Trophoblast cell (in vitro differentiated cells and primary cell): ENCODE measurements at regions not wholly inside any gene's neighbourhood (a gene's known extent, or its start where the extent isn't known, plus 50 kb on each side); places are given as distances from the start of the nearest gene placed in this dataset.

Experiments used
- DNase-seq, 2 donors: peaks; one replicate each; pipeline ENCODE4 v3.0.0-alpha.2; 2016
- H2AFZ ChIP-seq: 2 replicates; pipeline ENCODE4 v1.6.1; 2013; ENCODE audit warnings: low read length, moderate library complexity, mild to moderate bottlenecking; ENCODE audit not compliant: insufficient read depth, poor library complexity
- H2AK5ac ChIP-seq: 2 replicates; pipeline ENCODE4 v1.6.1; 2013; ENCODE audit warnings: mild to moderate bottlenecking, low read length
- H2BK120ac ChIP-seq: 2 replicates; pipeline ENCODE4 v1.6.1; 2013; ENCODE audit warnings: low read length, mild to moderate bottlenecking, moderate library complexity; ENCODE audit not compliant: insufficient read depth, poor library complexity
- H2BK12ac ChIP-seq: 2 replicates; pipeline ENCODE4 v1.6.1; 2013; ENCODE audit warnings: mild to moderate bottlenecking, low read length, moderate library complexity
- H2BK5ac ChIP-seq: 2 replicates; pipeline ENCODE4 v1.6.1; 2013; ENCODE audit warnings: low read length, low read depth, moderate library complexity, mild to moderate bottlenecking; ENCODE audit not compliant: poor library complexity
- H3K14ac ChIP-seq: 2 replicates; pipeline ENCODE4 v1.6.1; 2013; ENCODE audit warnings: mild to moderate bottlenecking, low read length
- H3K18ac ChIP-seq: 2 replicates; pipeline ENCODE4 v1.6.1; 2013; ENCODE audit warnings: mild to moderate bottlenecking, low read length
- H3K23ac ChIP-seq: 2 replicates; pipeline ENCODE4 v1.6.1; 2013; ENCODE audit warnings: low read length
- H3K27ac ChIP-seq: 2 replicates; pipeline ENCODE4 v1.5.1; 2013; ENCODE audit warnings: low read depth, mild to moderate bottlenecking, inconsistent platforms, low read length, moderate library complexity
- H3K27me3 ChIP-seq: 2 replicates; pipeline ENCODE4 v1.6.1; 2013; ENCODE audit warnings: inconsistent platforms, mild to moderate bottlenecking, low read length, moderate library complexity; ENCODE audit not compliant: insufficient read depth
- H3K36me3 ChIP-seq, 2 experiments: 1 replicate in 1 of 2; 2 replicates in 1 of 2; pipeline ENCODE4 v1.6.1; 2013; ENCODE audit warnings: low read length in 2 of 2, mild to moderate bottlenecking in 2 of 2, moderate library complexity in 1 of 2; ENCODE audit not compliant: insufficient read depth in 2 of 2, control insufficient read depth in 1 of 2
- H3K4ac ChIP-seq: 2 replicates; pipeline ENCODE4 v1.6.1; 2013; ENCODE audit warnings: low read depth, mild to moderate bottlenecking, low read length, moderate library complexity
- H3K4me1 ChIP-seq, 2 experiments: 1 replicate in 1 of 2; 2 replicates in 1 of 2; pipeline ENCODE4 v1.6.1; 2013; ENCODE audit warnings: low read length in 2 of 2, mild to moderate bottlenecking in 2 of 2, moderate library complexity in 1 of 2; ENCODE audit not compliant: insufficient read depth in 2 of 2, control insufficient read depth in 1 of 2
- H3K4me2 ChIP-seq: 2 replicates; pipeline ENCODE4 v1.6.1; 2013; ENCODE audit warnings: inconsistent platforms, mild to moderate bottlenecking, low read length, moderate library complexity
- H3K4me3 ChIP-seq: 2 replicates; pipeline ENCODE4 v1.5.1; 2013; ENCODE audit warnings: mild to moderate bottlenecking, low read depth, low read length, inconsistent platforms
- H3K79me1 ChIP-seq: one replicate; pipeline ENCODE4 v1.6.1; 2013; ENCODE audit warnings: low read length
- H3K79me2 ChIP-seq: 2 replicates; pipeline ENCODE4 v1.6.1; 2013; ENCODE audit warnings: low read length, mild to moderate bottlenecking; ENCODE audit not compliant: control insufficient read depth, insufficient read depth, poor library complexity
- H3K9ac ChIP-seq: 2 replicates; pipeline ENCODE4 v1.6.1; 2013; ENCODE audit warnings: mild to moderate bottlenecking, low read length
- H3K9me3 ChIP-seq: 2 replicates; pipeline ENCODE4 v1.6.1; 2013; ENCODE audit warnings: low read depth, mild to moderate bottlenecking, control low read depth, inconsistent platforms, low read length; ENCODE audit not compliant: insufficient read depth
- H4K12ac ChIP-seq: 2 replicates; pipeline ENCODE4 v1.6.1; 2013; ENCODE audit warnings: low read depth, mild to moderate bottlenecking, low read length, moderate library complexity
- H4K8ac ChIP-seq: 2 replicates; pipeline ENCODE4 v1.6.1; 2013; ENCODE audit warnings: low read depth, mild to moderate bottlenecking, low read length, moderate library complexity
- H4K91ac ChIP-seq: one replicate; pipeline ENCODE4 v1.6.1; 2013; ENCODE audit warnings: low read depth, mild to moderate bottlenecking, low read length, moderate library complexity
- WGBS: extraction: QIAGEN DNeasy Blood & Tissue Kit; methylation state at CpG from one replicate; pipeline ENCODE4 v1.1.7; 2013; ENCODE audit warnings: missing lambda C conversion rate; ENCODE audit not compliant: insufficient read length, insufficient coverage; ENCODE audit errors: extremely low coverage; 5-methylcytosine and 5-hydroxymethylcytosine counted together

- no peak overlapping the region for H2BK12ac ChIP-seq
These were observed 169.7 kb downstream of the NXPE2 start for GRCh38 chr11:114848027-114848426.

GRCh38 chr11:114857281-114857680, 179.0 kb downstream of the NXPE2 start:
- Histone ChIP-seq H4K12ac (no peak overlapping the region), H4K91ac (no peak overlapping the region), H3K4ac (no peak overlapping the region), H3K4me2 (no peak overlapping the region), H3K27ac (no peak overlapping the region), H3K9me3 (no peaks in the 10 kb centered on the region), H3K4me3 (no peak overlapping the region), H3K9ac (no peak overlapping the region), H2BK12ac (no peak overlapping the region), H3K27me3 (no peaks in the 10 kb centered on the region), H3K18ac (no peak overlapping the region), H3K36me3 (no peaks in the 10 kb centered on the region), H3K23ac (no peak overlapping the region), H3K14ac (no peak overlapping the region), H2BK120ac (no peak overlapping the region), H4K8ac (no peak overlapping the region), H3K79me1 (no peaks in the 10 kb centered on the region), H3K4me1 (no peaks in the 10 kb centered on the region), H2AK5ac (no peak overlapping the region), H3K79me2 (no peaks in the 10 kb centered on the region), H2AFZ (no peak overlapping the region), H2BK5ac (no peak overlapping the region)
- DNase-seq = no peak
- whole genome bisulfite sequencing = no CpG with 5 or more reads among the region's 4 CpGs

More at GRCh38 chr11:114848027-114848426, 169.7 kb downstream of the NXPE2 start:
- Histone ChIP-seq H2AK5ac (no peak overlapping the region), H4K12ac (no peak overlapping the region), H3K4me3 (no peak overlapping the region), H3K79me2 (no peaks in the 10 kb centered on the region), H3K27ac (no peak overlapping the region), H3K79me1 (no peaks in the 10 kb centered on the region), H3K36me3 (no peaks in the 10 kb centered on the region), H2BK120ac (no peak overlapping the region), H4K91ac (no peak overlapping the region), H3K27me3 (no peaks in the 10 kb centered on the region), H2BK5ac (no peak overlapping the region), H4K8ac (no peak overlapping the region), H3K4me2 (no peak overlapping the region), H3K23ac (no peak overlapping the region), H2AFZ (no peak overlapping the region), H3K4ac (no peak overlapping the region), H3K9me3 (no peaks in the 10 kb centered on the region), H3K14ac (no peak overlapping the region), H3K18ac (no peak overlapping the region), H3K9ac (no peak overlapping the region), H3K4me1 (no peaks in the 10 kb centered on the region)
- no peak for DNase-seq
- no CpG with 5 or more reads among the region's 6 CpGs for WGBS

DNA sequence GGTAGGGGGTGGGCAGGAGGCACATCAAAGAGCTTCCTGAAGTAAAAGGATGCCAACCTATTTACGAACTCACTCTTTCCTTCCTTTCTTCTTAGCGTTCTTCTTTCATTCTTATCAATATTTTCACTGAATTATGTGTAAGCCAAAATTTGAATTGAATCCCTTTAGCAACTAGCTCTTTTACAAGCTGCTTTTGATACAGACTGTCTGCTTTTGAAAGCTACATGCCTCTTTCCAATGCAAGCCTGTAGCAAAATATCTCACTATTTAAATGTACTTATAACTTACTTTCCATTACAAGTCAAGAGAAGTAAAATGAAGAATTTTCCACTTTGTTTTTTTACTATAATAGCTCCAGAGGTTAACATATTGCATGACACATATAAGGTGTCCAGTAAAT, 186.6 kb downstream of the NXPE2 start:
- Histone ChIP-seq H3K4ac (no peak overlapping the region), H3K4me2 (no peak overlapping the region), H4K91ac (no peak overlapping the region), H2BK12ac (no peak overlapping the region), H2BK120ac (no peak overlapping the region), H2AK5ac (no peak overlapping the region), H3K79me2 (no peaks in the 10 kb centered on the region), H3K27ac (no peak overlapping the region), H3K36me3 (no peaks in the 10 kb centered on the region), H4K12ac (no peak overlapping the region), H3K18ac (no peak overlapping the region), H3K9me3 (no peaks in the 10 kb centered on the region), H3K79me1 (no peaks in the 10 kb centered on the region), H3K23ac (no peak overlapping the region), H2BK5ac (no peak overlapping the region), H3K9ac (no peak overlapping the region), H3K27me3 (no peaks in the 10 kb centered on the region), H4K8ac (no peak overlapping the region), H2AFZ (no peak overlapping the region), H3K4me3 (no peak overlapping the region), H3K14ac (no peak overlapping the region), H3K4me1 (no peaks in the 10 kb centered on the region)
- DNase-seq = no peak
- WGBS = no CpG with 5 or more reads among the region's 2 CpGs

DNA sequence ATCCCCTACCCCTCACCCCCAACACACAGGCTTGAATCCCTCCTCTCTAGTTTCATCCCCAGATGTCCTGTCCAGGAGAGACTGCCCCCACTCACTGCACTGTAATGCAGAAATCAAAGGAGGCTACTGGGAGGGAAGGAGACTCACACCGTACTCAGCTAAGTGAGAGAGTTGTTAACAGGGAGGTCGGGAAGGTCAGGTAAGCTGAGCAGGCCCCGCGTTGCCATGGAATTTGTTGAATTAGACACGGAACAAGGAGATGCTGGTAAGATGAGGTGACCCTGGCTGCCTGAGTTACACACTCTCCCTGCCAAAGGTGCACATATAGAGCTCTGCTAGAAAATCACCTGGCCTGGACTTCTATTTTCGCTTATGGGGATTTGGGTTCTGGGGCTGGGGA, 197.9 kb downstream of the NXPE2 start:
- no peak overlapping the region for H3K23ac ChIP-seq
- no peaks in the 10 kb centered on the region for H3K79me1 ChIP-seq
- no peak overlapping the region for H3K4me2 ChIP-seq
- no CpG with 5 or more reads among the region's 6 CpGs for WGBS
- no peaks in the 10 kb centered on the region for H3K79me2 ChIP-seq
- no peak overlapping the region for H2AFZ ChIP-seq
- peaks cover 0 to 3% of the 10 kb centered on the region in 2 experiments for H3K4me1 ChIP-seq
- H3K27me3 ChIP-seq = no peaks in the 10 kb centered on the region
- no peak overlapping the region for H3K14ac ChIP-seq
- no peak overlapping the region for H3K4me3 ChIP-seq
- H2BK5ac ChIP-seq = no peak overlapping the region
- H3K4ac ChIP-seq = no peak overlapping the region
- H4K91ac ChIP-seq = no peak overlapping the region
- H3K9me3 ChIP-seq = no peaks in the 10 kb centered on the region
- no peak overlapping the region for H4K12ac ChIP-seq
- H2AK5ac ChIP-seq = no peak overlapping the region
- DNase-seq = no peak
- H3K36me3 ChIP-seq = no peaks in the 10 kb centered on the region
- no peak overlapping the region for H3K9ac ChIP-seq
- no peak overlapping the region for H3K18ac ChIP-seq
- H4K8ac ChIP-seq = no peak overlapping the region
- no peak overlapping the region for H2BK12ac ChIP-seq
- H3K27ac ChIP-seq = no peak overlapping the region
- H2BK120ac ChIP-seq = no peak overlapping the region
